Keratinocyte (primary cell): ENCODE measurements at regions not wholly inside any gene's neighbourhood (a gene's known extent, or its start where the extent isn't known, plus 50 kb on each side); places are given as distances from the start of the nearest gene placed in this dataset.

Source experiments
- EZH2 ChIP-seq: IDR thresholded peaks from one replicate; pipeline ENCODE4 v1.6.1; 2012; ENCODE audit warnings: inconsistent platforms, mild to moderate bottlenecking, low read length, moderate library complexity
- TF ChIP-seq, protein P1 (sequence below), 3 experiments: IDR thresholded peaks in 1 of 3; conservative IDR thresholded peaks in 1 of 3; optimal IDR thresholded peaks in 1 of 3; 2 replicates in 2 of 3; 3 replicates in 1 of 3; pipeline versions ENCODE3 to v1.5.1; 2011; ENCODE audit warnings: low read length in 3 of 3, mild to moderate bottlenecking in 3 of 3, moderate library complexity in 2 of 3, control low read depth in 1 of 3, inconsistent platforms in 1 of 3; ENCODE audit not compliant: insufficient read depth in 2 of 3; ENCODE audit errors: extremely low read depth in 1 of 3

DNA sequence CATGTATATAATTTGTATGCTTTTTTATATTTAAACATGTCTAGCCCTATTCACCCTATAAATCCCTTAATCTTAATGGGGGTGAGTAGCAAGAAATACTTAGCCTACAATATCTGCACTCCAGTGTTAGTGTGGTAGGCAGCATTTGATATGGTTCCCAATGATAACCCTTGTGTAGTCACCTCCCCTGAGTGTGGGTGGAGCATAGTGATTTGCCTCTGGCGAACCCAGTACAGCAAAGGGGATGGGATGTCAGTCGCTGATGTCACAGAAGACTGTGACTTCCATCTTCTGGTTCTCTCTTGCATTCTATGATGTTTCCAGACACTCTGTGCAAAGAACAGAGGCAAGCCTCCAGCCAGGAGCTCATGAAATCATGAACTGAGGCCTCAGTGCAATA is 211.2 kb downstream of the CRPPA start:
- TF ChIP-seq, protein P1, sequence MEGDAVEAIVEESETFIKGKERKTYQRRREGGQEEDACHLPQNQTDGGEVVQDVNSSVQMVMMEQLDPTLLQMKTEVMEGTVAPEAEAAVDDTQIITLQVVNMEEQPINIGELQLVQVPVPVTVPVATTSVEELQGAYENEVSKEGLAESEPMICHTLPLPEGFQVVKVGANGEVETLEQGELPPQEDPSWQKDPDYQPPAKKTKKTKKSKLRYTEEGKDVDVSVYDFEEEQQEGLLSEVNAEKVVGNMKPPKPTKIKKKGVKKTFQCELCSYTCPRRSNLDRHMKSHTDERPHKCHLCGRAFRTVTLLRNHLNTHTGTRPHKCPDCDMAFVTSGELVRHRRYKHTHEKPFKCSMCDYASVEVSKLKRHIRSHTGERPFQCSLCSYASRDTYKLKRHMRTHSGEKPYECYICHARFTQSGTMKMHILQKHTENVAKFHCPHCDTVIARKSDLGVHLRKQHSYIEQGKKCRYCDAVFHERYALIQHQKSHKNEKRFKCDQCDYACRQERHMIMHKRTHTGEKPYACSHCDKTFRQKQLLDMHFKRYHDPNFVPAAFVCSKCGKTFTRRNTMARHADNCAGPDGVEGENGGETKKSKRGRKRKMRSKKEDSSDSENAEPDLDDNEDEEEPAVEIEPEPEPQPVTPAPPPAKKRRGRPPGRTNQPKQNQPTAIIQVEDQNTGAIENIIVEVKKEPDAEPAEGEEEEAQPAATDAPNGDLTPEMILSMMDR (optimal IDR thresholded peaks at IDR 0.05 in 1 of 3, IDR thresholded peaks at IDR 0.05 in 1 of 3, conservative IDR thresholded peaks at IDR 0.05 in 1 of 3; ENCODE audit: extremely low read depth in 1 of 3, insufficient read depth in 2 of 3, low read length in 3 of 3): no peak
- TF ChIP-seq EZH2: no peak
